ENCODE measurements at regions not wholly inside any gene's neighbourhood (a gene's known extent, or its start where the extent isn't known, plus 50 kb on each side); places are given as distances from the start of the nearest gene placed in this dataset.
A peak's percentile ranks its signal among the peaks of the same experiment; 100 is the strongest.

DNA sequence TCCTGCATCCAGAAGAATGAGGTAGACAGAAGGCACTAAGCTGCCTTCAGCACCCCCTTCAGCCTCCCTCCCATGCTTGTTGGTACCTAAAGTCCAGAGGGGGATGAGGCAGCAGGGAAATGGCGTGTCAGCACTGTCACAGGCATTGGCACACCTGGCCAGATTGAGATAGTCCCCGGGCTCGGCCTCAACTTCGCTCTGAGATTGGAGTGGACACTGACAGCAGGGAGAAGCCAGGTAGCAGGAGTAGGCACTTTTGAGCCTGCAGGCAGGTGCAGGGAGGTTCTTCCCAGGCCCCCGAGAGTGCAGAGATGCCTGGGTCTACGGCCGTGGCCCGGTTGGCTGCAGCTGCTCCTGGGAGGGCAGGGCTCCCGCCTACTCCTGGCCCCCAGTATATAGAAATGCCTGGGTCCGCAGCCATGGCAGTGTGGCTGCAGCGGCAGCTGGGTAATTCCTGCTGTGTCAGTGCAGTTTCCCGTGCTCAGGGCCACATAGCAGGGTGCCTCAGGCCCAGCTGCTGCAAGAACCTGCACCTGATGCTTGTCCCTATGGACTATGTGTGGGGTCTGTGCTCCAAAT is 160.3 kb downstream of the SLITRK6 start:
- peaks cover 0 to 7% (median 0%) of the 10 kb centered on the region in 11 donors for H3K9me3 ChIP-seq
- ATAC-seq (peak in 1 of 8 donors; percentile 25), DNase-seq (no peak)
- intact Hi-C loops (cut with DNase I): no loop called here
- H3K4me3 ChIP-seq: no peak overlapping the region
- 81 to 83% methylated on average over 12 of the region's 12 CpGs for WGBS, 2 donors
- no peaks in the 10 kb centered on the region for H3K36me3 ChIP-seq
- no peak overlapping the region for H3K27ac ChIP-seq
- H3K4me1 ChIP-seq: no peaks in the 10 kb centered on the region
- TF ChIP-seq, protein P1, sequence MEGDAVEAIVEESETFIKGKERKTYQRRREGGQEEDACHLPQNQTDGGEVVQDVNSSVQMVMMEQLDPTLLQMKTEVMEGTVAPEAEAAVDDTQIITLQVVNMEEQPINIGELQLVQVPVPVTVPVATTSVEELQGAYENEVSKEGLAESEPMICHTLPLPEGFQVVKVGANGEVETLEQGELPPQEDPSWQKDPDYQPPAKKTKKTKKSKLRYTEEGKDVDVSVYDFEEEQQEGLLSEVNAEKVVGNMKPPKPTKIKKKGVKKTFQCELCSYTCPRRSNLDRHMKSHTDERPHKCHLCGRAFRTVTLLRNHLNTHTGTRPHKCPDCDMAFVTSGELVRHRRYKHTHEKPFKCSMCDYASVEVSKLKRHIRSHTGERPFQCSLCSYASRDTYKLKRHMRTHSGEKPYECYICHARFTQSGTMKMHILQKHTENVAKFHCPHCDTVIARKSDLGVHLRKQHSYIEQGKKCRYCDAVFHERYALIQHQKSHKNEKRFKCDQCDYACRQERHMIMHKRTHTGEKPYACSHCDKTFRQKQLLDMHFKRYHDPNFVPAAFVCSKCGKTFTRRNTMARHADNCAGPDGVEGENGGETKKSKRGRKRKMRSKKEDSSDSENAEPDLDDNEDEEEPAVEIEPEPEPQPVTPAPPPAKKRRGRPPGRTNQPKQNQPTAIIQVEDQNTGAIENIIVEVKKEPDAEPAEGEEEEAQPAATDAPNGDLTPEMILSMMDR (IDR thresholded peaks at IDR 0.05): no peak
- no peaks in the 10 kb centered on the region for H3K27me3 ChIP-seq

GRCh38 chr13:85638265-85638664 is 161.0 kb downstream of the SLITRK6 start:
- intact Hi-C loops (cut with DNase I): no loop called here

DNA sequence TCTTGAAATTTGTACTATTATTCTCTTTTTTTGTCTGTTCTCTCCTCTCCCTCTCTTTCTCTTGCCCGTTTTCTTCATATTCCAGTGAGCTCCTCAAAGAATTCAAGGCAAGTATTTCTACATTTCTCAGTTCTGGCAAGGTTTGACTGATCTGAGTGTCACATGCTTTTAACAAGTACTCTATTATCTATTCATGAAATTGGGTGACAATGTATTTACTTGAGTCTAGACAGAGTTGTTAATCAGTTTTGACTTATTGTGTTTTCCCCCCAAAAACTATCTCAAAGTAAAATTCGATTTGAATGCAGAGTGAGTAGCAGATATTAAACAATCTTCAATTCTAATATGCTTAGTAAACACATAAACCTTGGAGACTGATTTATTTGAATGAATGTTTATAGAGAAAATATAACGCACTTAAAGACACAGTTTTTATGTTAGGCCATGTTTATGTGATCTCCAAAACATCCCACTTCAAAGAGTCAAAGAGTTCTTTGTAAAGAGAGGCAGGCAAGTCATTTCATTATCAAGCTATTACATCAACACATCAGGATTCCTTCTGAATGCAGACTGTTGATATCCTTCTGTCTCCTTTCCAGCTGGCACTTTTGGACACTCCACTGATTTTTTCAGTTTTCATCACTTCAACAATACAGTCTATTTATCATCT is 166.6 kb downstream of the SLITRK6 start:
- 45 to 59% methylated on average over 3 of the region's 3 CpGs for WGBS, 2 donors
- DNase-seq: no peak
- no peak for ATAC-seq
- no peak overlapping the region for H3K4me3 ChIP-seq
- H3K27ac ChIP-seq: no peak overlapping the region
- intact Hi-C loops (cut with DNase I): no loop called here
- TF ChIP-seq, protein P1 (IDR thresholded peaks at IDR 0.05): no peak
- H3K36me3 ChIP-seq: no peaks in the 10 kb centered on the region
- H3K9me3 ChIP-seq: no peaks in the 10 kb centered on the region
- no peaks in the 10 kb centered on the region for H3K27me3 ChIP-seq
- H3K4me1 ChIP-seq: no peaks in the 10 kb centered on the region

More at GRCh38 chr13:85638265-85638664, 161.0 kb downstream of the SLITRK6 start:
- TF ChIP-seq, protein P1 (IDR thresholded peaks at IDR 0.05): no peak
- H3K9me3 ChIP-seq: peaks cover 0 to 7% (median 0%) of the 10 kb centered on the region in 11 donors
- no peaks in the 10 kb centered on the region for H3K4me1 ChIP-seq
- H3K4me3 ChIP-seq: no peak overlapping the region
- H3K27ac ChIP-seq: no peak overlapping the region
- ATAC-seq (peak in 1 of 8 donors; percentile 27), DNase-seq (no peak)
- no peaks in the 10 kb centered on the region for H3K27me3 ChIP-seq
- no peaks in the 10 kb centered on the region for H3K36me3 ChIP-seq
- WGBS, 2 donors: 84 to 86% methylated on average over 6 of the region's 6 CpGs

- no peak for ATAC-seq
- no peak overlapping the region for H3K27ac ChIP-seq
- H3K27me3 ChIP-seq: no peaks in the 10 kb centered on the region
- H3K4me3 ChIP-seq: no peak overlapping the region
- DNase-seq: no peak
- TF ChIP-seq, protein P1 (IDR thresholded peaks at IDR 0.05): no peak
- no peaks in the 10 kb centered on the region for H3K9me3 ChIP-seq
- no peaks in the 10 kb centered on the region for H3K4me1 ChIP-seq
- no peaks in the 10 kb centered on the region for H3K36me3 ChIP-seq
- WGBS, 2 donors: 74 to 78% methylated on average over 4 of the region's 4 CpGs
- intact Hi-C loops (cut with DNase I): no loop called here
These were observed 167.4 kb downstream of the SLITRK6 start for GRCh38 chr13:85631801-85632200.
